ENCODE measurements at regions not wholly inside any gene's neighbourhood (a gene's known extent, or its start where the extent isn't known, plus 50 kb on each side); places are given as distances from the start of the nearest gene placed in this dataset.
"Not testable (repeated sequence)": the region's sequence is repeated elsewhere in the genome, so short reads cannot be mapped to it uniquely, and the experiment has no call there.

DNA sequence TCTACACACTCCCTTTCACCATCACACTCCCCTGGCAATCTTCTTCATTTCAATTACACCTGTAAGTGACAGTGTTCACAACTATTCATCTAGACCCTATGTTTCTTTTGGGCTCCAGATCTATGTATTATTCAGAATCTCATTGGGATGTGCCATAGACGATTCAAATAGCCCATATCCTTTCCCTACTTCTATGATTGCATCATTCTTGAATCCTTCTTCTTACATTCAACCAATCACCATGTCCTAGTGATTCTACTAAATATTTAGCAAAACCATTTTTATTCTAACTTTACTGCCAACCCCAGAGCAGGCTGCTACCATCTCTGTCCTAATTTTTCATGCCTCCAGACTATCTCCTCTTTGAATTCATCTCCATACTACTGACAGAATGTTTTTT lies 106.4 kb downstream of the TDRD15 start:
- DNase-seq (ENCODE audit: low read depth, low spot score): no peak
- TF ChIP-seq, protein P1, sequence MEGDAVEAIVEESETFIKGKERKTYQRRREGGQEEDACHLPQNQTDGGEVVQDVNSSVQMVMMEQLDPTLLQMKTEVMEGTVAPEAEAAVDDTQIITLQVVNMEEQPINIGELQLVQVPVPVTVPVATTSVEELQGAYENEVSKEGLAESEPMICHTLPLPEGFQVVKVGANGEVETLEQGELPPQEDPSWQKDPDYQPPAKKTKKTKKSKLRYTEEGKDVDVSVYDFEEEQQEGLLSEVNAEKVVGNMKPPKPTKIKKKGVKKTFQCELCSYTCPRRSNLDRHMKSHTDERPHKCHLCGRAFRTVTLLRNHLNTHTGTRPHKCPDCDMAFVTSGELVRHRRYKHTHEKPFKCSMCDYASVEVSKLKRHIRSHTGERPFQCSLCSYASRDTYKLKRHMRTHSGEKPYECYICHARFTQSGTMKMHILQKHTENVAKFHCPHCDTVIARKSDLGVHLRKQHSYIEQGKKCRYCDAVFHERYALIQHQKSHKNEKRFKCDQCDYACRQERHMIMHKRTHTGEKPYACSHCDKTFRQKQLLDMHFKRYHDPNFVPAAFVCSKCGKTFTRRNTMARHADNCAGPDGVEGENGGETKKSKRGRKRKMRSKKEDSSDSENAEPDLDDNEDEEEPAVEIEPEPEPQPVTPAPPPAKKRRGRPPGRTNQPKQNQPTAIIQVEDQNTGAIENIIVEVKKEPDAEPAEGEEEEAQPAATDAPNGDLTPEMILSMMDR (conservative IDR thresholded peaks at IDR 0.05): no peak
- H3K27ac Mint-ChIP-seq (ENCODE audit: unreplicated experiment): no peak overlapping the region
- H3K9me3 Mint-ChIP-seq: no peaks in the 10 kb centered on the region
- H3K4me3 Mint-ChIP-seq: no peak overlapping the region
- H3K36me3 Mint-ChIP-seq (ENCODE audit: low read depth): no peaks in the 10 kb centered on the region
- H3K27me3 Mint-ChIP-seq (ENCODE audit: low read depth): no peaks in the 10 kb centered on the region
- H3K4me1 Mint-ChIP-seq: peaks cover 6% of the 10 kb centered on the region

DNA sequence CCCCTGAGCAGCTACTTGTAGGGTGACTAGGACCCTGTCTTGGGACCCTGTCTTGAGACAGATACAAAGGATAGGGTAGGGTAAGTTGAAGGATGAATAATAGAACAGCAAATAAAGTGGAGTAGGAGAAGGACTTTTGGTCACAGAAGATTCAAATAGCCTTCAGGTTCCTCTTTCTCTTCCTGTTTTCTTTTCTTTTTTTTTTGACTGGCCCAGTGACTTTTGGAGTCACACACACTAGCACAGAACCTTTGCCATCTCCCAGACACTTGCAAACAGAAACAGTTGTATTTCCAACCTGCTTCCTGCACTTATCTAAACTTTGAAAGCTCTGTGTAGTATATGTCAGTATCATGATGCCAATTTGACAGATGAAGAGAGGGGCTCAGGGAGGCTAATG lies 108.2 kb downstream of the TDRD15 start:
- TF ChIP-seq, protein P1 (conservative IDR thresholded peaks at IDR 0.05): no peak
- H3K36me3 Mint-ChIP-seq (ENCODE audit: low read depth): no peaks in the 10 kb centered on the region
- no peak for DNase-seq (ENCODE audit: low read depth, low spot score)
- H3K9me3 Mint-ChIP-seq: no peaks in the 10 kb centered on the region
- H3K4me3 Mint-ChIP-seq: no peak overlapping the region
- H3K27ac Mint-ChIP-seq (ENCODE audit: unreplicated experiment): no peak overlapping the region
- H3K4me1 Mint-ChIP-seq: peaks cover 6% of the 10 kb centered on the region
- no peaks in the 10 kb centered on the region for H3K27me3 Mint-ChIP-seq (ENCODE audit: low read depth)

DNA sequence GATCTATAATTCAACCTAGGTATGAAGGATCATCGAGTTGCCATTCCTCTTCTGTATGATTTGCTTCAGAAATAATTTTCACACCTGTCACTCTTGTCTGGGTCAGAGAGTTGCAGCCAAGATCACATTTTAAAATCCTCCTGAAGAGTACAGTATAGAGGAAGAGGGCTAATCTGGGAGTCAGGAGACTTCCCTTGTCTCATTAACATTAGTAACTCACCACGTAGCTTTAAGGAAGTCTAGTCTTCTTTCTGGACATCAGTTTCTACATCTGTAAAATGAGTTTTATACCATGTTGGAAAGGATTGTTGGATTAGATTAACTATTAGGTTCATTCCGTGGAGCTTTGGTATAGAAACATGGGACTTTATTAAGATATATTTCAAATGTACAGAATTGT lies 109.4 kb downstream of the TDRD15 start:
- H3K27ac Mint-ChIP-seq (ENCODE audit: unreplicated experiment): no peak overlapping the region
- peaks cover 6% of the 10 kb centered on the region for H3K4me1 Mint-ChIP-seq
- H3K9me3 Mint-ChIP-seq: no peaks in the 10 kb centered on the region
- H3K27me3 Mint-ChIP-seq (ENCODE audit: low read depth): no peaks in the 10 kb centered on the region
- H3K4me3 Mint-ChIP-seq: no peak overlapping the region
- H3K36me3 Mint-ChIP-seq (ENCODE audit: low read depth): no peaks in the 10 kb centered on the region
- TF ChIP-seq, protein P1 (conservative IDR thresholded peaks at IDR 0.05): no peak
- DNase-seq (ENCODE audit: low read depth, low spot score): no peak

DNA sequence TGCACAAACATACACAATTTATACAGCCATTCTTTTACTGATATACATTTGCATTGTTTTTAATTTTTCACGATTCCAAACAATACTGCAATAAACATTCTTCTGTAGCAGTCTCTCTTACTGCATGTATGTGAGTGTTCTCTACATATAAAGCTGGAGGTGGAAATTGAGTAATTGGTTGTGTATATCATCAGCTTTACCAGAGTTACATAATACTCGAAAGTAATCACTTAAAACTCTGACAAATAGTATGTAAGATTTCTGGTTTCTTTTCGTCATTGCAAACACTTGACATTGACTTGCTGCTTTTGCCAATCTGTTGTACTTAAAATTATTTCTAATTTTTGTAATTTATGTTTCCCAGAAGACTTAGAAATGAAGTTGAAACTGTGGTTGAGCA lies 110.2 kb downstream of the TDRD15 start:
- H3K27ac Mint-ChIP-seq (ENCODE audit: unreplicated experiment): no peak overlapping the region
- no peaks in the 10 kb centered on the region for H3K9me3 Mint-ChIP-seq
- H3K4me1 Mint-ChIP-seq: peaks cover 3% of the 10 kb centered on the region
- H3K27me3 Mint-ChIP-seq (ENCODE audit: low read depth): no peaks in the 10 kb centered on the region
- no peak for DNase-seq (ENCODE audit: low read depth, low spot score)
- TF ChIP-seq, protein P1 (conservative IDR thresholded peaks at IDR 0.05): no peak
- no peak overlapping the region for H3K4me3 Mint-ChIP-seq
- no peaks in the 10 kb centered on the region for H3K36me3 Mint-ChIP-seq (ENCODE audit: low read depth)

DNA sequence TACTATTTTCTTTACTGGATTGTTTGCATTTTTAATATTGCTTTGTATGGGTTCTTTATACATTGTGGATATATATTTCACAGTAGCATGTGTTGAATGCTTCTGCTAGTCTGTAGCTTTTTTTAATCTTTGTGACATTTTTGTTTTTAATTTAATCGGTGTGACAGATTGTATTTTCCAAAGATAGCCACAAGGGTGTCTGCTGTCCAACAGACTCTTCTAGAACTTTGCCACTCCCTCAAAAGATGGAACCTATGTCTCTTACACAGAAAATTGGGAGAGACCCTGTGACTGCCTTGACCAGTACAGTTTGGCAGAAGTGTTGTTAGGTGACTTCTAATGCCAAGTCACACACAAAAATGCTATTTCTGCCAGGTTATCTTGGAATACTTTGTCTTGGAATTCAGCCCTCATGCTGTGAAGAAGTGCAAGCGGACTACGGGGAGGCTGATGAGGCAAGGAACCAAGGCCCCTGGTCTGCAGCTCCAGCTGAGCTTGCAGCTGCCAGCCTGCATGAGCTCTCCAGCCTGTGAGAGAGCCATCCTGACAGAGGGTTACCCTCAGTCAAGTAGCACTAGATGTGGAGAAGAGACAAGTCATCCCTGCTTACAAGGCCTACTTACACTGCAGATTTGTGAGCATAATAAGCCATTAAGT lies 110.8 kb downstream of the TDRD15 start:
- DNase-seq (ENCODE audit: low read depth, low spot score): no peak
- Mint-ChIP-seq H3K9me3 (no peaks in the 10 kb centered on the region), H3K27me3 (ENCODE audit: low read depth) (no peaks in the 10 kb centered on the region), H3K4me1 (no peaks in the 10 kb centered on the region), H3K4me3 (no peak overlapping the region), H3K36me3 (ENCODE audit: low read depth) (no peaks in the 10 kb centered on the region), H3K27ac (ENCODE audit: unreplicated experiment) (no peak overlapping the region)
- TF ChIP-seq, protein P1 (conservative IDR thresholded peaks at IDR 0.05): no peak

DNA sequence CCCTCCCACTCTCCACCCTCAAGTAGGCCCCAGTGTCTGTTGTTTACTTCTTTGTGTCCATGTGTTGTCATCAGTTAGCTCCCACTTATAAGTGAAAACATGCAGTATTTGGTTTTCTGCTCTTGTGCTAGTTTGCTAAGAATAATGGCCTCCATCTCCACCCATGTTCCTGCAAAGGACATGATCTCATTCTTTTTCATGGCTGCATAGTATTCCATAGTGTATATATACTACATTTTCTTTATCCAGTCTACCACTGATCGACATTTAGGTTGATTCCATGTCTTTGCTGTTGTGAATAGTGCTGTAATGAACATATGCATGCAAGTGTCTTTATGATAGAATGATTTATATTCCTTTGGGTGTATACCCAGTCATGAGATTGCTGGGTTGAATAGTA lies 116.0 kb downstream of the TDRD15 start:
- not testable (repeated sequence) for H3K27me3 Mint-ChIP-seq (ENCODE audit: low read depth); H3K9me3 Mint-ChIP-seq; H3K36me3 Mint-ChIP-seq (ENCODE audit: low read depth); H3K4me1 Mint-ChIP-seq; DNase-seq (ENCODE audit: low read depth, low spot score); H3K4me3 Mint-ChIP-seq; H3K27ac Mint-ChIP-seq (ENCODE audit: unreplicated experiment)

All from neural crest cell (in vitro differentiated cells).